DOHH2 (cell line): ENCODE measurements at regions not wholly inside any gene's neighbourhood (a gene's known extent, or its start where the extent isn't known, plus 50 kb on each side); places are given as distances from the start of the nearest gene placed in this dataset.
"Not testable (repeated sequence)": the region's sequence is repeated elsewhere in the genome, so short reads cannot be mapped to it uniquely, and the experiment has no call there.

Experiments used
- H3F3A ChIP-seq: fragments of 200-600 bp; sonication (generic), shearing (Covaris generic); 2 replicates; pipeline ENCODE4 v1.6.0; 2016; ENCODE audit warnings: antibody characterized with exemption, mild to moderate bottlenecking; ENCODE audit not compliant: control insufficient read depth, insufficient read depth
- H3K27ac ChIP-seq: fragments of 200-600 bp; sonication (generic); 2 replicates; pipeline ENCODE4 v1.5.1; 2014; ENCODE audit warnings: low read depth, mild to moderate bottlenecking, low read length, moderate library complexity
- H3K27me3 ChIP-seq: fragments of 200-600 bp; sonication (generic); 2 replicates; pipeline ENCODE4 v1.6.1; 2014; ENCODE audit warnings: mild to moderate bottlenecking, low read length, mixed read lengths; ENCODE audit not compliant: control insufficient read depth
- H3K36me3 ChIP-seq: fragments of 200-600 bp; sonication (generic); 2 replicates; pipeline ENCODE4 v1.6.1; 2014; ENCODE audit warnings: mild to moderate bottlenecking, low read length, moderate library complexity, mixed read lengths; ENCODE audit not compliant: control insufficient read depth
- H3K4me1 ChIP-seq: fragments of 200-600 bp; sonication (generic); 2 replicates; pipeline ENCODE4 v1.6.1; 2014; ENCODE audit warnings: mild to moderate bottlenecking, low read length, mixed read lengths; ENCODE audit not compliant: control insufficient read depth
- H3K4me2 ChIP-seq: fragments of 200-600 bp; sonication (generic); 2 replicates; pipeline ENCODE4 v1.6.0; 2014; ENCODE audit warnings: mild to moderate bottlenecking, low read length, moderate library complexity
- H3K4me3 ChIP-seq: fragments of 200-600 bp; sonication (generic); 2 replicates; pipeline ENCODE4 v1.5.1; 2014; ENCODE audit warnings: mild to moderate bottlenecking, low read length, mixed read lengths
- H3K79me2 ChIP-seq: fragments of 200-600 bp; sonication (generic); 2 replicates; pipeline ENCODE4 v1.6.1; 2014; ENCODE audit warnings: mild to moderate bottlenecking, low read length, mixed read lengths; ENCODE audit not compliant: control insufficient read depth
- H3K9me2 ChIP-seq: fragments of 200-600 bp; sonication (generic); replicated peaks from 2 replicates; pipeline ENCODE4 v1.6.1; 2014; ENCODE audit warnings: mild to moderate bottlenecking, low read length, mixed read lengths; ENCODE audit not compliant: control insufficient read depth
- H3K9me3 ChIP-seq: fragments of 200-600 bp; sonication (generic); 2 replicates; pipeline ENCODE4 v1.6.1; 2014; ENCODE audit warnings: antibody characterized with exemption, low read length, mixed read lengths; ENCODE audit not compliant: control insufficient read depth, insufficient read depth
- H4K20me1 ChIP-seq: fragments of 200-600 bp; sonication (generic); 2 replicates; pipeline ENCODE4 v1.6.0; 2014; ENCODE audit warnings: low read depth, mild to moderate bottlenecking, antibody characterized with exemption, low read length, moderate library complexity; ENCODE audit not compliant: control insufficient read depth, insufficient read depth
- CTCF ChIP-seq: fragments of 200-600 bp; sonication (generic); IDR thresholded peaks from one replicate; pipeline ENCODE4 v1.5.1; 2014; ENCODE audit warnings: antibody characterized with exemption, mild to moderate bottlenecking, low read depth, low read length; ENCODE audit not compliant: poor library complexity, severe bottlenecking
- EZH2phosphoT487 ChIP-seq: fragments of 200-600 bp; sonication (generic); IDR thresholded peaks from 2 replicates; pipeline ENCODE4 v1.6.1; 2017; ENCODE audit warnings: borderline replicate concordance, mild to moderate bottlenecking, antibody characterized with exemption, low read length, moderate library complexity, mixed read lengths

DNA sequence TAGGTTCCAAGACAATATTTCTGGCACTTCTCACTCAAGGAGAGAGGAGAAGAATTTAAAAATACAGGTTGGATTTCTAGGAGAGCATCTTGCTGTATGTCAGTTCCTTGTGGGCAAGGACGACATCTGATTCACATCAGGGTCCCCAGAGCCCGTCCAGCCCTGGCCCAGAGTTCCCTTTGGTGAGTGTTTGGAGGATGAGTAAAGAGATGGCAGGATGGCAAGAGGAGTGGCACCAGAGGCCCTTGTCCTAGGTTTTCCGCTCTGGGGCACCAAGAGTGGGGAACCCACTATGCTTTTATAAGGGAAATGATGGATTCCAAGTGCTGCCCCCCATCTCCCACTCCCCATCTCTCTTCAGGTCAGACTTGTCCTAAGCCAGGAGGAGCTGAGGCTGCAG is 181.8 kb downstream of the TBC1D2B start:
- H3K36me3 ChIP-seq: no peaks in the 10 kb centered on the region
- H3K9me3 ChIP-seq: no peaks in the 10 kb centered on the region
- no peak overlapping the region for H3K4me2 ChIP-seq
- H3K27me3 ChIP-seq: no peaks in the 10 kb centered on the region
- no peak overlapping the region for H3K27ac ChIP-seq
- H3K79me2 ChIP-seq: no peaks in the 10 kb centered on the region
- 0 out of 2 replicates have a peak, but pooled peaks cover 3% of the 10 kb centered on the region for H4K20me1 ChIP-seq
- TF ChIP-seq EZH2phosphoT487: no peak
- peaks cover 7% of the 10 kb centered on the region; the same call in 1 of the 2 replicates for H3K4me1 ChIP-seq
- no peak overlapping the region for H3K4me3 ChIP-seq
- no peaks in the 10 kb centered on the region for H3K9me2 ChIP-seq
- H3F3A ChIP-seq: no peaks in the 10 kb centered on the region

GRCh38 chr15:77895145-77895544 is 182.4 kb downstream of the TBC1D2B start:
- not testable (repeated sequence) for H3K9me3 ChIP-seq, H3K27ac ChIP-seq, H3K27me3 ChIP-seq, H3K4me1 ChIP-seq, H3K4me2 ChIP-seq, H3K79me2 ChIP-seq, H3F3A ChIP-seq, H3K36me3 ChIP-seq, H4K20me1 ChIP-seq, H3K4me3 ChIP-seq, H3K9me2 ChIP-seq

DNA sequence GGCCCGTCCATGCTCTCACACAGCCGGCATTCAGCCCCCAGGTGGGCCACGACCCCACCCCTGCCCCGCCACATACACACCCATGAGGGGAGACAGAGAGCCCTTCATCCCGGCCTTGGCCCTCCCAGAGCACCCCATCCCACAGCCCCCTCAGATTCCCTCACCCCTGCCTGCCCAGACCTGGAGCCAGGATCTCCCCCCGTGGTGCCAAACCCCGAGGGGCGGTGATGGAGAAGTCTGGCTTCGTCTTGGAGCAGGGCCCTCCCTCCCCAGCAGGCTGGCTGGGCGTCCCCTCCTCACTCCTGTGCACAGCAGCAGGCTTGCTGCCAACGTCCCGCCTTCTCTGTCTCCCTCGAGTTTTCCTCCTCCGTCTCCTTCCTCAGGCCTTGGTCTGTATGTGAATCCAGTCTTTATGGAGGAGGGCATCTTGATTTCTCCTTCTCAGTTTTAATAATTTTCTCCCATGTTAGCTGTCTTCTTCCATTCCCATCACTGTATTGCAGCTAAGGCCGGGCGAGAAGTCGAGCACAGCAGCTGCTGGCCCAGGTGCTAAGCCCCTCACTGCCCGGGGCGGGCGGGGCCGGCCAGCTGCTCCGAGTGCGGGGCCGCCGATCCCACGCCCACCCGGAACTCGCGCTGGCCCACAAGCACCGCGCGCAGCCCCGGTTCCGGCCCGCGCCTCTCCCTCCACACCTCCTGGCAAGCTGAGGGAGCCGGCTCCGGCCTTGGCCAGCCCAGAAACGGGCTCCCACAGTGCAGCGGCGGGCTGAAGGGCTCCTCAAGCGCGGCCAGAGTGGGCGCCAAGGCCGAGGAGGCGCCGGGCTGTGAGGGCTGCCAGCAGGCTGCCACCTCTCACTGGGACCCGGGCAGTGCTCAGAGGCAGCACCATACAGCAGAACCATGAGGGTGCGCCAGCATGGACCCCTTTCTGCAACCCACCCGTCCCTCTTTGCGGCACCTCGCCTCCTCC is 183.6 kb downstream of the TBC1D2B start:
- not testable (repeated sequence) for H3K4me1 ChIP-seq, H3K9me2 ChIP-seq, H3K36me3 ChIP-seq, H4K20me1 ChIP-seq, H3K79me2 ChIP-seq, H3K4me3 ChIP-seq, H3K4me2 ChIP-seq, H3F3A ChIP-seq, H3K27ac ChIP-seq, H3K27me3 ChIP-seq, H3K9me3 ChIP-seq

DNA sequence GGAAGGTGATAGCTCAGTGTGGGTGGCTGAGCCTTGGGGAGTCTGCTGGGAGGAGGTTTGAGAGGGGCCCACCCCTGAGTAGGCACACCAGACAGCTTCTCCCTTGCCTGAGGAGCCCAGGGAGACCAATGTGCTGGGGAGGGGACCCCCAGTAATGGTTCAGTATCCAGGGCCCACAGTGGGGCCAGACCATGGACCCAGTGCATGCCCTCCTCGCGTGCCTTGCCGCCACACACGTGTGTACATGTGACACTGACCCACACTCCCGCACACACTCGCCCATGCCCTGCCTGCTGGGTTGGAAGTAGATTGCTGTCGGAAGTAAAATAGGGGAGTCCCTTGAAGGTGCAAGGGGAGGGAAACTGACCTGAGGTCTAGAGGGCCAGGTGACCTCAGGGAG is 184.3 kb downstream of the TBC1D2B start:
- not testable (repeated sequence) for H3K4me3 ChIP-seq, H3K36me3 ChIP-seq, H3K4me1 ChIP-seq, H3K79me2 ChIP-seq, H4K20me1 ChIP-seq, H3F3A ChIP-seq, H3K27ac ChIP-seq, H3K9me2 ChIP-seq, H3K9me3 ChIP-seq, H3K4me2 ChIP-seq, H3K27me3 ChIP-seq

DNA sequence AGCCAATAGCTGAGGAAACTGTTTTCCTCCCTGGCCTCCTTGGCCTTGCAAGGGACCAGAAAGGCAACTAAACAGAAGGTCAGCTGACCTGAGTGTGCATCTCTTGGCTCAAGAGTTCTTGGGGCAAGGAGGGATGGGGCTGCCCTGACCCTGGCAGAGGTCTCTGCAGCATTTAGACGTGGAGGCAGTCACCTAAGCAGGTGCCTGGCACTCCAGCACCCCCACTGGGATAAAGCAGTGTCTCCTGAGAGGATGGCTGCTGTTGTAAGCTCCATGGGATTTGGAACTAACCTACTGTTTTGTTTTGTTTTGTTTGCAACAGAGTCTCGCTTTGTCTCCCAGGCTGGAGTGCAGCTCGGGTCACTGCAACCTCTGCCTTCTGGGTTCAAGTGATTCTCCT is 185.2 kb downstream of the TBC1D2B start:
- Histone ChIP-seq H3K4me2 (no peak overlapping the region), H3K9me3 (no peaks in the 10 kb centered on the region), H3K4me1 (peaks cover 7% of the 10 kb centered on the region; the same call in 1 of the 2 replicates), H3K27ac (no peak overlapping the region), H3F3A (no peaks in the 10 kb centered on the region), H3K27me3 (no peaks in the 10 kb centered on the region), H3K36me3 (no peaks in the 10 kb centered on the region), H4K20me1 (no peaks in the 10 kb centered on the region), H3K79me2 (no peaks in the 10 kb centered on the region), H3K9me2 (no peaks in the 10 kb centered on the region), H3K4me3 (no peak overlapping the region)
- no peak for TF ChIP-seq EZH2phosphoT487
- TF ChIP-seq CTCF: no peak

- not testable (repeated sequence) for H3K27me3 ChIP-seq, H4K20me1 ChIP-seq, H3K9me2 ChIP-seq, H3K27ac ChIP-seq, H3F3A ChIP-seq, H3K4me3 ChIP-seq, H3K36me3 ChIP-seq, H3K4me1 ChIP-seq, H3K79me2 ChIP-seq, H3K9me3 ChIP-seq, H3K4me2 ChIP-seq
These were observed 185.6 kb downstream of the TBC1D2B start for GRCh38 chr15:77891862-77892261.

DNA sequence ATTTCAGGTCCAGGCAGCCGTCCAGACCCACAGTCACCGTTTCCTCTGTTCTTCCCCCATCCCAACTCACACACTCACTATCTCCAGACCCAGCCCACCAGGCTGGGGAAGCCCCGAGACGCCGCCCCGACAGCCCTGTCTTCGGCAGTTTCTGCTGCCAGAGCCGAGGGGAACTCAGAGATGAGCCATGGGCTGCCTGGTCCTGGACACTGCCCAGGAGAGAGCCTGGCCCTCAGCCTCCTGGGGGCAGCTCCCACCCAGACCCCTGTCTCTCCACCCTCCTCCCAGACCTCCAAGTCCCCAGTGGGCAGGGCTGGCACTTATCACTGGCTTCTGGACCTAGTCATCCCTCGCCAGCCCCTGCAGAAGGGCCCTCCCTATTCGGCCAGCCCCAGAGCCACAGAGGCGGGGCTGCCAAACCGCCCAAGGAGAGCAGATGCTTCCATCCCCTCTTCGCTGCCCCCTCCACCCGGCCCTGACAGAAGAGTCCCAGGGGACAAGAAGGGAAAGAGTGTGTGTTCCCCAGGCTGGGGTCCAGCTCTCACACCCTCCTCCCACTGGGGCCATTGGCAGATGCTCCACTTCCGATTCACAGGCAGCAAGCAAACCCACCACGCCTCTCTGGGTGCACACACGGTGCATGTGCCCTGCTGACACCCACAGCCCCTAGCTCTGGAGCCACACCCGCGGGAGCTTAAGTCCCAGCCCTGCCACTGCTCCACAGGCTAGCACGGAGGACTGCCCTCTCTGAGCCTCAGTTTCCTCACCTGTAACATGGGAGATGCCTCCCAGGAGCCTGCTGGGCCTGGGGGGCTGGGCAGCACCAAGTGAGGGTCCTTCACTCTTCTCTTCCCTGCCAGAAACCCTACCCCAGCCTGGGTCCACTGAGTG is 186.4 kb downstream of the TBC1D2B start:
- H3K4me2 ChIP-seq, H3K79me2 ChIP-seq, H3K4me1 ChIP-seq, H3K9me2 ChIP-seq, H3K27me3 ChIP-seq, H3K4me3 ChIP-seq, H3K27ac ChIP-seq, H3K9me3 ChIP-seq, H4K20me1 ChIP-seq, H3K36me3 ChIP-seq, H3F3A ChIP-seq: not testable (repeated sequence)
